DND-41 (cell line): ENCODE measurements at regions not wholly inside any gene's neighbourhood (a gene's known extent, or its start where the extent isn't known, plus 50 kb on each side); places are given as distances from the start of the nearest gene placed in this dataset.

Experiments used
- ATAC-seq: fragments of 200-7000 bp; cut with Tn5 transposase; 3 replicates; pipeline ENCODE4 v1.9.1; 2021; ENCODE audit warnings: low read depth; ENCODE audit not compliant: insufficient read depth
- DNase-seq: peaks from one replicate; pipeline ENCODE4 v3.0.0-alpha.2; 2020
- H2AFZ ChIP-seq: 2 replicates; pipeline ENCODE4 v1.6.0; 2012; ENCODE audit warnings: low read depth, low read length
- H3K27ac ChIP-seq: 2 replicates; pipeline ENCODE4 v1.5.1; 2012; ENCODE audit warnings: low read length, inconsistent platforms
- H3K27me3 ChIP-seq: fragments of 200-600 bp; sonication (generic); 2 replicates; pipeline ENCODE4 v1.6.0; 2012; ENCODE audit warnings: low read length, mild to moderate bottlenecking, inconsistent platforms; ENCODE audit not compliant: insufficient read depth, poor library complexity
- H3K36me3 ChIP-seq: 2 replicates; pipeline ENCODE4 v1.5.1; 2012; ENCODE audit warnings: low read length, inconsistent platforms; ENCODE audit not compliant: insufficient read depth
- H3K4me1 ChIP-seq: 2 replicates; pipeline ENCODE4 v1.5.1; 2012; ENCODE audit warnings: mild to moderate bottlenecking, low read length; ENCODE audit not compliant: insufficient read depth
- H3K4me2 ChIP-seq: 2 replicates; pipeline ENCODE4 v1.6.0; 2012; ENCODE audit warnings: mild to moderate bottlenecking, moderate library complexity, low read length, inconsistent platforms; ENCODE audit not compliant: insufficient read depth
- H3K4me3 ChIP-seq, 2 experiments: fragments of 200-600 bp in 1 of 2; shearing (Covaris generic) in 1 of 2; 2 replicates each; pipeline ENCODE4 v1.5.1; 2012 to 2016; ENCODE audit warnings: inconsistent platforms in 2 of 2, low read length in 2 of 2, mild to moderate bottlenecking in 2 of 2, low read depth in 1 of 2, moderate library complexity in 1 of 2
- H3K79me2 ChIP-seq: 2 replicates; pipeline ENCODE4 v1.6.0; 2012; ENCODE audit warnings: low read length, inconsistent platforms; ENCODE audit not compliant: insufficient read depth
- H3K9ac ChIP-seq: 2 replicates; pipeline ENCODE4 v1.6.0; 2012; ENCODE audit warnings: low read depth, mild to moderate bottlenecking, inconsistent platforms, low read length, moderate library complexity
- H3K9me3 ChIP-seq: 2 replicates; pipeline ENCODE4 v1.5.1; 2012; ENCODE audit warnings: low read length, moderate library complexity, mild to moderate bottlenecking, inconsistent platforms; ENCODE audit not compliant: insufficient read depth, severe bottlenecking
- H4K20me1 ChIP-seq: 2 replicates; pipeline ENCODE4 v1.6.0; 2012; ENCODE audit warnings: low read length; ENCODE audit not compliant: insufficient read depth
- EZH2 ChIP-seq: IDR thresholded peaks from 3 replicates; pipeline ENCODE4 v1.6.1; 2012; ENCODE audit warnings: borderline replicate concordance, low read depth, mild to moderate bottlenecking, moderate library complexity, low read length, inconsistent platforms; ENCODE audit not compliant: severe bottlenecking
- TF ChIP-seq, protein P1 (sequence below): IDR thresholded peaks from 2 replicates; pipeline ENCODE4 v1.5.1; 2012; ENCODE audit warnings: borderline replicate concordance, low read length, moderate library complexity, mild to moderate bottlenecking; ENCODE audit not compliant: poor library complexity, severe bottlenecking; ENCODE audit errors: extremely low read depth

GRCh38 chr5:143469125-143469524 is 65.6 kb upstream of the NR3C1 start:
- Histone ChIP-seq H3K36me3 (no peaks in the 10 kb centered on the region), H3K27ac (no peak overlapping the region), H3K9me3 (peaks cover under 1% of the 10 kb centered on the region), H3K4me2 (no peak overlapping the region), H3K4me3 (no peak overlapping the region), H3K27me3 (no peaks in the 10 kb centered on the region), H3K4me1 (no peaks in the 10 kb centered on the region), H2AFZ (0 out of 2 replicates have a peak overlapping the region, but pooled peaks have one; percentile 14), H3K9ac (no peak overlapping the region), H3K79me2 (no peaks in the 10 kb centered on the region), H4K20me1 (no peaks in the 10 kb centered on the region)
- DNase-seq (no peak), ATAC-seq (no peak)
- TF ChIP-seq, protein P1, sequence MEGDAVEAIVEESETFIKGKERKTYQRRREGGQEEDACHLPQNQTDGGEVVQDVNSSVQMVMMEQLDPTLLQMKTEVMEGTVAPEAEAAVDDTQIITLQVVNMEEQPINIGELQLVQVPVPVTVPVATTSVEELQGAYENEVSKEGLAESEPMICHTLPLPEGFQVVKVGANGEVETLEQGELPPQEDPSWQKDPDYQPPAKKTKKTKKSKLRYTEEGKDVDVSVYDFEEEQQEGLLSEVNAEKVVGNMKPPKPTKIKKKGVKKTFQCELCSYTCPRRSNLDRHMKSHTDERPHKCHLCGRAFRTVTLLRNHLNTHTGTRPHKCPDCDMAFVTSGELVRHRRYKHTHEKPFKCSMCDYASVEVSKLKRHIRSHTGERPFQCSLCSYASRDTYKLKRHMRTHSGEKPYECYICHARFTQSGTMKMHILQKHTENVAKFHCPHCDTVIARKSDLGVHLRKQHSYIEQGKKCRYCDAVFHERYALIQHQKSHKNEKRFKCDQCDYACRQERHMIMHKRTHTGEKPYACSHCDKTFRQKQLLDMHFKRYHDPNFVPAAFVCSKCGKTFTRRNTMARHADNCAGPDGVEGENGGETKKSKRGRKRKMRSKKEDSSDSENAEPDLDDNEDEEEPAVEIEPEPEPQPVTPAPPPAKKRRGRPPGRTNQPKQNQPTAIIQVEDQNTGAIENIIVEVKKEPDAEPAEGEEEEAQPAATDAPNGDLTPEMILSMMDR = no peak
- TF ChIP-seq EZH2 = no peak

DNA sequence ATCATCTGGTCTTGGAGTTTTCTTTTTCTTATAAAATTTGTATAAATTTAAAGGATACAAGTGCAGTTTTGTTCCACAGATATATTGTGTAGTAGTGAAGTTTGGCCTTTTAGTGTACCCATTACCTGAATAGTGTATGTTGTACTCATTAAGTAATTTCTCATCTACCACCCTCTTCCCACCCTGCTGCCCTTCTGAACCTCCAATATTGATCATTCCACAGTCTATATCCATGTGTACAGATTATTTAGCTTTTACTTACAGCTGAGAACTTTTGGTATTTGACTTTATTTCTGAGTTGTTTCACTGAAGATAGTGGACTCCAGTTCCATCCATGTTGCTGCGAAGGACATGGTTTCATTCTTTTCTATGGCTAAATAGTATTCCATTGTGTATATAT is 63.1 kb upstream of the NR3C1 start:
- H3K4me2 ChIP-seq = no peak overlapping the region
- no peak overlapping the region for H3K9ac ChIP-seq
- no peak overlapping the region for H2AFZ ChIP-seq
- H3K79me2 ChIP-seq = no peaks in the 10 kb centered on the region
- no peak overlapping the region for H3K27ac ChIP-seq
- no peaks in the 10 kb centered on the region for H4K20me1 ChIP-seq
- no peaks in the 10 kb centered on the region for H3K4me1 ChIP-seq
- no peaks in the 10 kb centered on the region for H3K36me3 ChIP-seq
- ATAC-seq (no peak), DNase-seq (no peak)
- H3K4me3 ChIP-seq = no peak overlapping the region
- TF ChIP-seq, protein P1 = no peak
- no peak for TF ChIP-seq EZH2
- H3K27me3 ChIP-seq = no peaks in the 10 kb centered on the region
- peaks cover 3% of the 10 kb centered on the region for H3K9me3 ChIP-seq

DNA sequence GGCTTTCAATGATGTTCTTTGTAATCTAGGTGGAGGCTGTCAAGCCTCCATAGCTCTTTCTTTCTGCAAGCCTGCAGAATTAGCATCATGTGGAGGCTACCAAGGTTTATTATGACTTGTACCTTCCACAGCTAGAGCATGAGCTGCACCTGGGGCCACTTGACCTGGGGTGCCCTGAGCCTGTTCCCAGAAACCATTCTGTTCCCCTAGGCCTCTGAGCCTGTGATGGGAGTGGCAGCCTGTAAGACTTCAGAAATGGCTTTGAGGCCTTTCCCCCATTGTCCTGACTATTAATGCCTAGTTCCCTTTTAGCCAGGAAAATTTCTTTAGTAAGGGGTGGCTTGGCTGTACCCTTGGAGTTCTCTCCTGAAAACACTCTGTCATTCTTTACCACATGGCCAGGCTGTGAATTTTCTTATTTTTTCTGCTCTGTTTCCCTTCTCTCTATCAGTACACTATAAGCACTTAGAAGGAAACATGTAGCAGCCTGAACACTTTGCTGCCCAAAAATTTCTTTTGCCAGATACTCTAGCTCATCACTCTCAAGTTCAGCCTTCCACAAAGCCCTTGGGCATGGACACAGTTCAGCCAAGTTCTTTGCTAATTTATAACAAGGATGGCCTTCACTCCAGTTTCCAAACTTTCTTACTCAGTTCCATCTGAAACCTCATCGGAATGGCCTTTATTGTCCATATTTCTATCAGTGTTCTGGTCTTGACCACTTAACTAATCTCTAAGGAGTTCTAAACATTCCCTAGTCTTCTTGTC is 61.4 kb upstream of the NR3C1 start:
- Histone ChIP-seq H3K9me3 (peaks cover 3% of the 10 kb centered on the region), H3K27me3 (no peaks in the 10 kb centered on the region), H3K4me2 (no peak overlapping the region), H3K4me3 (no peak overlapping the region), H2AFZ (no peak overlapping the region), H3K79me2 (no peaks in the 10 kb centered on the region), H4K20me1 (no peaks in the 10 kb centered on the region), H3K4me1 (no peaks in the 10 kb centered on the region), H3K36me3 (no peaks in the 10 kb centered on the region), H3K9ac (no peak overlapping the region), H3K27ac (no peak overlapping the region)
- no peak for ATAC-seq
- TF ChIP-seq, protein P1 = no peak
- TF ChIP-seq EZH2 = no peak
- no peak for DNase-seq
